ENCODE measurements at regions not wholly inside any gene's neighbourhood (a gene's known extent, or its start where the extent isn't known, plus 50 kb on each side); places are given as distances from the start of the nearest gene placed in this dataset.

GRCh38 chr18:57991552-57991951, 52.5 kb upstream of the NEDD4L start:
- DNase-seq = no peak

- DNase-seq = no peak
Measured at GRCh38 chr18:57989536-57989935, 54.5 kb upstream of the NEDD4L start.

- DNase-seq = no peak
Measured at GRCh38 chr18:57984490-57985115, 59.4 kb upstream of the NEDD4L start.

GRCh38 chr18:57983965-57984364, 60.1 kb upstream of the NEDD4L start:
- DNase-seq = no peak

- DNase-seq = no peak
Measured at GRCh38 chr18:57983472-57983871, 60.6 kb upstream of the NEDD4L start.

GRCh38 chr18:57982372-57983021, 61.5 kb upstream of the NEDD4L start:
- DNase-seq = no peak

GRCh38 chr18:57981308-57982028, 62.6 kb upstream of the NEDD4L start:
- DNase-seq = no peak

GRCh38 chr18:57980573-57981307, 63.3 kb upstream of the NEDD4L start:
- DNase-seq = no peak

GRCh38 chr18:57976230-57976773, 67.7 kb upstream of the NEDD4L start:
- no peak for DNase-seq

GRCh38 chr18:57975805-57976204, 68.2 kb upstream of the NEDD4L start:
- DNase-seq = no peak

- DNase-seq = no peak
Measured at GRCh38 chr18:57974585-57975265, 69.3 kb upstream of the NEDD4L start.

- no peak for DNase-seq
Measured at GRCh38 chr18:57973889-57974288, 70.1 kb upstream of the NEDD4L start.

GRCh38 chr18:57970356-57971095, 73.5 kb upstream of the NEDD4L start:
- no peak for DNase-seq

GRCh38 chr18:57969824-57970223, 74.2 kb upstream of the NEDD4L start:
- no peak for DNase-seq

- DNase-seq = no peak
Measured at GRCh38 chr18:57965246-57965645, 78.8 kb upstream of the NEDD4L start.

GRCh38 chr18:57961876-57962505, 82.0 kb upstream of the NEDD4L start:
- no peak for DNase-seq

- no peak for DNase-seq
Measured at GRCh38 chr18:57961411-57961810, 82.6 kb upstream of the NEDD4L start.

- DNase-seq = no peak
Measured at GRCh38 chr18:57959278-57959677, 84.7 kb upstream of the NEDD4L start.

- DNase-seq = no peak
Measured at GRCh38 chr18:57957210-57957609, 86.8 kb upstream of the NEDD4L start.

- no peak for DNase-seq
Measured at GRCh38 chr18:57956491-57956890, 87.5 kb upstream of the NEDD4L start.

GRCh38 chr18:57954935-57955334, 89.1 kb upstream of the NEDD4L start:
- DNase-seq = no peak
